GM12892 (cell line): ENCODE measurements at regions not wholly inside any gene's neighbourhood (a gene's known extent, or its start where the extent isn't known, plus 50 kb on each side); places are given as distances from the start of the nearest gene placed in this dataset.
"Not testable (repeated sequence)": the region's sequence is repeated elsewhere in the genome, so short reads cannot be mapped to it uniquely, and the experiment has no call there.

ENCODE experiments used
- DNase-seq: peaks from one replicate; pipeline ENCODE4 v3.0.0; 2011; ENCODE audit not compliant: insufficient read length
- FAIRE-seq: peaks from 2 replicates; lab custom pipeline; 2011; peaks lifted over from hg19 to GRCh38; lab: Jason Lieb, UNC
- POLR2A ChIP-seq: IDR thresholded peaks from 2 replicates; pipeline ENCODE4 v1.6.1; 2011; ENCODE audit warnings: low read depth, low read length, control low read depth
- POLR2AphosphoS5 ChIP-seq: IDR thresholded peaks from 2 replicates; pipeline ENCODE4 v1.6.1; 2011; ENCODE audit warnings: low read depth, low read length, control low read depth
- TAF1 ChIP-seq: IDR thresholded peaks from 2 replicates; pipeline ENCODE4 v1.6.1; 2011; ENCODE audit warnings: low read depth, mild to moderate bottlenecking, control low read depth, low read length, borderline replicate concordance

DNA sequence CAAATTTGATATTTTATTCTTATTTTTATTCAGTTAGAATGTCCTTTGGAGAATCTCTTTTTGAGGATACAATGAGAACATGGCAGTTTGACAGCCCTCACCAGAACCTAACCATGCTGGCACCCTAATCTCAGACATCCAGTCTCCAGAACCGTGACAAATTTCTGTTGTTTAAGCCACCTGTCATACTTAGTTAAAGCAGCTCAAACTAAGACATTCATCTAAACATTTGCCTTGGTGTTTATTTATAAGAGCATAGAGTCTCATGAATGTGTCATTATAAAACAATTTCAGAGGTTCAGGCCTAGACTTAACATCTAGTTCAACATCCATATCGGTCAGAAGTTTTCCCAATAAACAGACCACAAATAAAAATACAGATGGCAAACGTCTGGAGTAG, 125.1 kb upstream of the FUNDC1 start:
- DNase-seq = no peak
- TF ChIP-seq POLR2AphosphoS5 (no peak), TAF1 (no peak), POLR2A (no peak)

GRCh38 chrX:44657718-44658246, 115.1 kb upstream of the FUNDC1 start:
- DNase-seq, FAIRE-seq: not testable (repeated sequence)

More for the DNA sequence above, 125.1 kb upstream of the FUNDC1 start:
- FAIRE-seq = no peak

- FAIRE-seq (no peak), DNase-seq (no peak)
- TF ChIP-seq POLR2AphosphoS5 = no peak
- TF ChIP-seq POLR2A = no peak
- TF ChIP-seq TAF1 = no peak
Measured at GRCh38 chrX:44651358-44651757, 108.7 kb upstream of the FUNDC1 start.

GRCh38 chrX:44643723-44644122, 101.1 kb upstream of the FUNDC1 start:
- no peak for FAIRE-seq
- no peak for DNase-seq
- TF ChIP-seq POLR2AphosphoS5 (no peak), TAF1 (no peak), POLR2A (no peak)

DNA sequence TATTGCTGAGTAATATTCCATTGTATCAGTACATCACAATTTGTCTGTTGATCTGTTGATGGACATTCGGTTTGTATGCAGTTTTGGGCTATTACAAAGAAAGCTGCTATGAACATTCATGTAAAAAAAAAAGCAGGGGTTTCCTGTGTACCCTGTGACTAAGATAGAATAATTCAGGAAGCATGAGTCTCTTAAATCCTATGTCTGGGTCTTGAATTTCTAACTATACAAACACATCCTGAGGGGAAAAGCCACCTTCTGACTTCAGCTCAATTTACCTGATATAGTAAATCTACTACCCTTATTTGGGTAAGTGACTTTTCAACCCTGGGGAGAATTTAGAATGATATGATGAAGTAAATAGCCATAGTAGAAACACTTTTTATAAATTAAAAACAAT, 94.6 kb upstream of the FUNDC1 start:
- no peak for DNase-seq
- TF ChIP-seq POLR2A (no peak), POLR2AphosphoS5 (no peak), TAF1 (no peak)
- FAIRE-seq = no peak

- no peak for DNase-seq
- no peak for FAIRE-seq
- no peak for TF ChIP-seq POLR2A
- TF ChIP-seq POLR2AphosphoS5 = no peak
- no peak for TF ChIP-seq TAF1
Measured at GRCh38 chrX:44621078-44621477, 78.4 kb upstream of the FUNDC1 start.

- FAIRE-seq = no peak
- no peak for DNase-seq
- no peak for TF ChIP-seq POLR2A
- TF ChIP-seq POLR2AphosphoS5 = no peak
- no peak for TF ChIP-seq TAF1
Measured at GRCh38 chrX:44619039-44619438, 76.4 kb upstream of the FUNDC1 start.

DNA sequence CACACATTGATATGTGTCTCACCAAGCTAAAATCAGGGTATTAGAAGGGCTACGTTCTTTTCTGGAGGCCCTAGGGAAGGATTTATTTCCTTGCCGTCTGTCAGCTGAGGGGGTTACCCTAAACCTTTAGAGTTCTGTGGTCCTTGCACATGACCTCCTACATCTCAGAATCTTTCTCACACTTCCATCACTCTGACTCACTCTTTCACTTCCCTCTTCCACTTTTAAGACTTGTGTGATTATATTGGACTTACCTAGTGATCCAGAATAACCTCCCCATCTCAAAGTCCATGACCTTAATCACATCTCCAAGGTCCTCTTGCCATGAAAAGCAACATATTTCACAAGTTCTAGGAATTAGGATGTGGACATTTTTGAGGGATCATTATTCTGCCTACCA, 53.6 kb upstream of the FUNDC1 start:
- peak; percentile 6 for DNase-seq
- TF ChIP-seq TAF1 (no peak), POLR2AphosphoS5 (no peak), POLR2A (no peak)
- no peak for FAIRE-seq
